ENCODE measurements at regions not wholly inside any gene's neighbourhood (a gene's known extent, or its start where the extent isn't known, plus 50 kb on each side); places are given as distances from the start of the nearest gene placed in this dataset.

Small RNA genes in the stretch of these regions (microRNA-seq; reads per million reads assigned to microRNA genes)
- gene MIR7702 = 2.4 reads per million, percentile 9 among the genes with 10 or more reads in this experiment

Small RNA genes in the stretch of these regions (small RNA-seq; reads per million reads assigned to genes)
- gene MIR7702 = 0.31 reads per million
- 0.43 reads per million, percentile 5 among the genes with 10 or more reads in this experiment for gene RNY4P18

Data from GM12878 (cell line).